GM18861 (cell line): ENCODE measurements at regions not wholly inside any gene's neighbourhood (a gene's known extent, or its start where the extent isn't known, plus 50 kb on each side); places are given as distances from the start of the nearest gene placed in this dataset.
"Not testable (repeated sequence)": the region's sequence is repeated elsewhere in the genome, so short reads cannot be mapped to it uniquely, and the experiment has no call there.

Experiments
- ATAC-seq: cut with Tn5 transposase; IDR thresholded peaks from one replicate; pipeline ENCODE4 v1.9.1; 2021; ENCODE audit not compliant: unreplicated experiment

DNA sequence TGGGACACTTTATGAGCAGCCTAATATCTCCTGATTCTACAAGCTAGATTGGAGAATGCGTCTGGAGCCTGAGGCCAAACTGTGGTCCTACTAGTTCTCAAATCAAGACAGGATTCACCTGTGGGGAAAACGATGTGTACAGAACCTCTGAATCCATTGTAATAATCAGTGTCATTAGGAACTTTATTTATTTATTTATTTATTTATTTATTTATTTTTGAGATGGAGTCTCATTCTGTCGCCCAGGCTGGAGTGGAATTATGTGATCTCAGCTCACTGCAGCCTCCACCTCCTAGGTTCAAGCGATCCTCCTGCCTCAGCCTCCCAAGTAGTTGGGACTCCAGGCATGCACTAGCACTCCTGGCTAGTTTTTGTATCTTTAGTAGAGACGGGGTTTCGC, 52.6 kb upstream of the KIF26B start:
- not testable (repeated sequence) for ATAC-seq

DNA sequence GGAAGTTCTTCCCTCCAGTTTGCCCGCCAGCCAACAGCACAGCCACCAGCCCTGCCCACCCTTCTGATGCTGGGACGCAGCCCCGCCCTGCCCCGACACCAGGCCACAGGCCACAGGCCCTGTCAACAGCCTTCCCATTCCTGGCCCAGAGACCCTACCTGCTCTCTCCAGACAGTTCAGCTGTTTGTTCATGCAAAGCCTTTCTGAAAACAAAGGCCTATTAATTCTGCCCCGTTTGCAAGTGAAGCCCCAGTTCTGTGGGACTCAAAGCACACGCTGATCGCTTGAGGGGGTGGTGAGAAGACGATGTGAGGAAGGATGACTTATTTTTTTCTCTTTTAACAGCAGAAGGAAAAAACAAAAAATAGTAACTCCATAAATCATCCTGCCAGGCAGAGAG, 55.4 kb upstream of the KIF26B start:
- no peak for ATAC-seq

DNA sequence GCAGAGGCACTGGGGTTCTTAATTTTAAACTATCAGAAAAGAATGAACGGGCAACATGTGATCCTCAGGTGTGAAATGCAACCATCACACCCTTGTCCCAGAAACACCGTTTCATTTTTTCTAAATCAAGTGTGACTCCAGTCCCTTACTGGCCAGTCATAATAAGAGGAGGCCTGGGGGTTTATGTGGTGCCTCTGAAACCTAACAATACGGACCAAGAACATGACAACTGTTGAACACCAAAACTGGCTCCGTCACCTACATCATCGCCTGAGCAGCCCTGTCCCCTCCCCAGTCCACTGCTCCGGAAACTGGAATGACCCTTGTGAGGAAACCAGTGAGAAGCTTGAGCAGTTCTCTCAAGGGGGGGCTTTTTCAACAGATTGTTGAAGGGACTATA, 55.9 kb upstream of the KIF26B start:
- no peak for ATAC-seq

DNA sequence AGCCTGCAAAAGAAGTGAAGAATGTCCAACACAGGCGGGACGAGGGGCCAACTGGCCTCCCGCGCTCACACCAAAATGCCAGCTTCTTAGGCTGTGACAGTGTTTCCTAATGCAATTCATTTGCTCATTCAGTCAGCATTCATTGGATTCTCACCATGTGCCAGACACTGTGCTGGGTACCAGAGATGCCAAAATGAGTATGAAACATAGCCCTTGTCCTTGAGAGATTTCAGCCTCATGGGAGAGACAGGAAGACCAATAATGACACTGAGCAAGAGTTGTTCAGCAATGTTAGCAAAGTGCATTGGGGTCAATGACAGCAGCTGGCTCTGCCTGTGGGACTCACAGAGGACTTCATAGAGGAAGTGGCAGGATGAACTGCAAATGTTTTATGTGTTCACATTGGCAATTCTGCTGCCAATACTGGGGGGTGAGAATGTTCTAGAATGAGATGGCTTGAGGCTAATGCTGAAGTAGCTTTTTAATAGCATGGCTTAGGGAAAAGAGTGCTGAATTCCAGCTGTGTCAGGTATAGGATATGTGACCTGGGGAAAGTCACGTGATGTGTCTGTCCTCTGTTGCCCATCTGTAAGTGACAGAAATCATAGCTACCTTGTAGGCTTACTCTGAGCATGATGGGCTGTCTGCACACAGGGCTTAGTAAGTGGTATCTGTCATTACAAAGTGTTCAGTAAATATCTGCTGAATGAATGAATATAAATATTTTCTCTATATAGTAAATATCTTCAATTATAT, 58.3 kb upstream of the KIF26B start:
- ATAC-seq = no peak

- no peak for ATAC-seq
Observed at GRCh38 chr1:245095903-245096302, 58.9 kb upstream of the KIF26B start.

GRCh38 chr1:245094954-245095353, 59.8 kb upstream of the KIF26B start:
- no peak for ATAC-seq

DNA sequence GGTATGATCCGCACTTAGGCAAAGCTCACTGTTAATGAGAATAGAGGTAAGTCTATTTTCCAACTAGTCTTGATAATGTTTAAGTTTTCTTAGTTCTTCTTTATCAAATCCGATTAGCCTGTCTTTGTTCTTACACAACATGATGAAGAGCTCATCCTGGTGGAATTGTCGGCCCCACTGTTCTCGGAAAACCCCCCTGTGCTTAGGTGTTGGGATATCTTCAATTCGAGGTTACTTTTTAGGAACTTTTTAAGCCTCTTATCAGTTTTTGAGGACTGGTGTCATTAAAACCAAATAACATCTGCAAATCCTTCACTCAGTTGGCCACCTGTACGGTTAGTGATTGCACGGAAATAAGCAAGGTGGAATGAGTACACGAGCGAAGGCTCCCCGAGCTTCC, 60.7 kb upstream of the KIF26B start:
- ATAC-seq = no peak

DNA sequence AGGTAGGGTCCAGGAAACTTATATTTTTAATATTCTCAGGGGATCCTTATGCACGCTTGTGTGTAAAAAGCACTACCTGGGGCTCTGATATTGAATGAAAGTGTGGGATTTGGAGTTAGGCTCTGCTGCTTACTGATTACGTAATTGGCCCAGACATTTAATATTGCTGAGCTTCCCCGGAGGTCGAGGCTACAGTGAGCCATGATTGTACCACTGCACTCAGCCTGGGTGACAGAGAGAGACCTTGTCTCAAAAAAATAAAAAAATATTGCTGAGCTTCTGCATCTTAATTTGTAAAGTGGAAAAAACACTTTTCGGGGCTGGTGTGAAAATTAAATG, 62.2 kb upstream of the KIF26B start:
- ATAC-seq = no peak

GRCh38 chr1:245091818-245092637, 62.8 kb upstream of the KIF26B start:
- no peak for ATAC-seq

- no peak for ATAC-seq
Observed at GRCh38 chr1:245091171-245091621, 63.6 kb upstream of the KIF26B start.

GRCh38 chr1:245090491-245091090, 64.2 kb upstream of the KIF26B start:
- ATAC-seq = no peak

DNA sequence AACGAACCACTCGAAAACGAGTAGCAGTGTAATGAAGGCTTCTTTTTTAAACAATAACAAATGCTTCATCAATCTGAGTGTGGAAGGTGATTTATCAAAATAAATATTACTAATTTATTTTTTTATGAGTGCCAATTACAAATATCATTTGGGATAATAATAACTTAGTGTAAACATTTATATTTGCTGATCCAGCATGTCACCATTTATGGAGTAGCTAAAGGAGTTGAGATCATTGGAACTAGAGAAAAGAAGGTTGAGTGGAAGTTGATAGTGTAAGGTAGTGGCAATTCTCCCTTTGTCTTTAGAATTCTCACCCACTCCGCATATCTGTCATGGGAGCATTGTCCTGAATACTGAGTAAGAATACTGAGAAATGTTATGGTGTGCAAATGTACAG, 67.1 kb upstream of the KIF26B start:
- no peak for ATAC-seq

- no peak for ATAC-seq
Observed at GRCh38 chr1:245086389-245086969, 68.3 kb upstream of the KIF26B start.

DNA sequence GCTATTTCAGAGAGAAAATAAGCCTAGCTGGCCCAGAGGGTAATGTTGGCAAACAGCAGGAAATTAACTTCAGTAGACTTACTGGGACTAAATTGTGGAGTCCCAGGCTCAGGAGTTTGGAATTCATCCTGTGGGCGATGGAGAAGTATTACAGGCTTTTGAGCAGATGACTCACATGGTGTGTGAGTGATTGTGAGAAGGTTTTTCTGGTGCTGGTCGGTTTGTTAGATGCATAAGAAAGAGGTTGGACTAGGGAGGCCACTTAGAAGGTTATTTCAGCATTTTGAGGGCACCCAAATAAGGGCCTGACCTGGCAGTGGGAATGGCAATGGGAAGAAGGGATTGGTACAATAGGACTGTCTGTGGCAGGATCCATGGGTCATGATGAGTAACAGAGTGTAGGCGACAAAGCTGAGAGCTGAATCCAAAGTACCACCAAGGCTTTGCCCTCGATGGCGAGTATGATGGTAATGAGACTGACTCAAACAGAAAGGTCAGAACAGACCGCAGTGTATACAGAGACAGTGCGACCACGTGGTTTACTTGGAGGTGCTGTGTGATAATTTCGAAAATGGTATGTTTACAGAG, 69.2 kb upstream of the KIF26B start:
- peak; percentile 88 for ATAC-seq

- ATAC-seq = no peak
Observed at GRCh38 chr1:245084551-245084950, 70.2 kb upstream of the KIF26B start.

GRCh38 chr1:245079021-245079609, 75.7 kb upstream of the KIF26B start:
- no peak for ATAC-seq

GRCh38 chr1:245074898-245075297, 79.9 kb upstream of the KIF26B start:
- ATAC-seq = no peak

DNA sequence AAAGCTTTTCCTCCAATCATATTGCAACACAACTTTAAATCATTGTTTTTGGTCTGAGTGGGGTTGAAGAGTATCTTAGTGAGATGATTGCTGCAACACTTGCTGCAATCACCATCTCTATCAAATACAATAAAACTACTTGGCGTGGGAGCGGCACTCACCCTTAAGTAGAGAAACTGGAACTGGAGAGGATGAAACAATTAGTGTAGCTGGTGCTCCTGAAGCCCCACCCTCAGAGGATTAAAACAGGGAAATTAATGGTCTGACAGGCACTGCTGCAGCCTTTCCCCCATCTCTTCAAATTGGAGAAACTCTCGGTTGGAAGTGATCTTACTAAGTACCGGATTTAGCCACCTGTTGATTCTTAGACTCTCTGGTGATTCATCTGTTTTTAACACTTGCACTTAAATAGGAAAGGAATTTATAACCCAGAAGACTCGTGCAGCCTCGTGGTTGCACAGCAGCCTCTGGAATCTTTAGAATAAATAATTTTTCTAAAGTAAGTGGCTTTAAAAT, 80.5 kb upstream of the KIF26B start:
- no peak for ATAC-seq

- ATAC-seq = no peak
Observed at GRCh38 chr1:245070836-245071615, 83.8 kb upstream of the KIF26B start.

- no peak for ATAC-seq
Observed at GRCh38 chr1:245067257-245067656, 87.5 kb upstream of the KIF26B start.
